ENCODE measurements at regions not wholly inside any gene's neighbourhood (a gene's known extent, or its start where the extent isn't known, plus 50 kb on each side); places are given as distances from the start of the nearest gene placed in this dataset.

DNA sequence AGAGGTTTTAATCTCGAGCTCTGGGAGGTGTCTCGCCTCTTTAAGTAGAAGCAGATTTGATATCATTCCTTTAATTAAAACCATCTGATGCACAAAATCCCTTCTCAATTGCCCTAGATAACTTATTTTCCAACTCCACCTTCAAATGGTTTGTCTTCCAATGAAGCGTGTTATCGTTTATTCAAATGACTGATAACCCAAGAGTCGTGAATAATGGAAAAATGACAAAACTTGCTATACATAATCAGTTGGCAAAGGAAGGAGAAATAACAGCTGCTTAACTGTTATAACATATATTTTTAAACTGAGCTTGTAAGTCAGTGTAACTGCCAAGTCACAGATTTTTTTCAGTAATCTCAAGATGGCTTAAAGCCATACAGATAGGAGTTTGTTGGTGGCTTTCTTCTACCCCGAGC, 144.6 kb downstream of the QPCT start (continued):
- no peak for TF ChIP-seq CBX5 (IDR thresholded peaks at IDR 0.05; ENCODE audit: low read depth, low read length)

Data from H1 (cell line).